ENCODE measurements at regions not wholly inside any gene's neighbourhood (a gene's known extent, or its start where the extent isn't known, plus 50 kb on each side); places are given as distances from the start of the nearest gene placed in this dataset.

DNA sequence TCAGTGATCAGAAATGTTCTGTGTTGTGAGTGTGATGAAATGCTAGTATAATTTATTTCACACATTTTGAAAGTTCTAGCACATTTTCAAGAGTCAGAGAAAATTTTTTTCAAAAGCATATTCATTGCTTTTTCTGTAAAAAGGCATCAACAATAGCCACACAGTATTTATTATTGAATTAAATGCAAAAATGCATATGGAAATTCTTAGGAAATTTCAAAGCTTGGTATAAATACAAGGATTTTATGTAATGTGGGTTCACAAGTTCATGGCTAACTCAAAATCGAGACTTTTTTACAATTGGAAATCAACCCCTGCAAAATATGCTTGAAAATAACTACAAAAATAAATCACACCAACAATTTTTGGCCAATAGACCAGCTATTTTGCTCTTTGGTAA is 302.0 kb upstream of the ECI2 start:
- no peak for TF ChIP-seq CTCF (conservative IDR thresholded peaks at IDR 0.05)
- no peak for TF ChIP-seq ZFX (IDR thresholded peaks at IDR 0.05)
